Ishikawa (cell line): ENCODE measurements at regions not wholly inside any gene's neighbourhood (a gene's known extent, or its start where the extent isn't known, plus 50 kb on each side); places are given as distances from the start of the nearest gene placed in this dataset.

ENCODE experiments used
- CEBPB ChIP-seq: IDR thresholded peaks from 2 replicates; pipeline ENCODE4 v1.6.1; 2012
- CREB1 ChIP-seq: IDR thresholded peaks from 2 replicates; pipeline ENCODE4 v1.6.1; 2012; ENCODE audit warnings: low read depth
- EGR1 ChIP-seq: IDR thresholded peaks from 2 replicates; pipeline ENCODE4 v1.6.1; 2012
- EP300 ChIP-seq: IDR thresholded peaks from 2 replicates; pipeline ENCODE4 v1.6.1; 2012; ENCODE audit warnings: borderline replicate concordance
- FOXM1 ChIP-seq: IDR thresholded peaks from 2 replicates; pipeline ENCODE4 v1.6.1; 2012; ENCODE audit warnings: low read depth, borderline replicate concordance
- NFIC ChIP-seq: IDR thresholded peaks from 2 replicates; pipeline ENCODE4 v1.6.1; 2012
- RAD21 ChIP-seq: IDR thresholded peaks from 2 replicates; pipeline ENCODE4 v1.6.1; 2012; ENCODE audit warnings: low read depth
- REST ChIP-seq: IDR thresholded peaks from 2 replicates; pipeline ENCODE4 v1.6.1; 2012; ENCODE audit warnings: low read depth, mild to moderate bottlenecking
- TAF1 ChIP-seq: IDR thresholded peaks from 2 replicates; pipeline ENCODE4 v1.6.1; 2012; ENCODE audit warnings: low read depth, mild to moderate bottlenecking
- TCF12 ChIP-seq: IDR thresholded peaks from 2 replicates; pipeline ENCODE4 v1.6.1; 2012; ENCODE audit warnings: low read depth
- YY1 ChIP-seq: IDR thresholded peaks from 2 replicates; pipeline ENCODE4 v1.6.1; 2012; ENCODE audit warnings: low read depth
- ZBTB7A ChIP-seq: IDR thresholded peaks from 2 replicates; pipeline ENCODE4 v1.6.1; 2012; ENCODE audit warnings: low read depth
- TF ChIP-seq, protein P1 (sequence below): IDR thresholded peaks from 2 replicates; pipeline ENCODE4 v1.6.1; 2012

DNA sequence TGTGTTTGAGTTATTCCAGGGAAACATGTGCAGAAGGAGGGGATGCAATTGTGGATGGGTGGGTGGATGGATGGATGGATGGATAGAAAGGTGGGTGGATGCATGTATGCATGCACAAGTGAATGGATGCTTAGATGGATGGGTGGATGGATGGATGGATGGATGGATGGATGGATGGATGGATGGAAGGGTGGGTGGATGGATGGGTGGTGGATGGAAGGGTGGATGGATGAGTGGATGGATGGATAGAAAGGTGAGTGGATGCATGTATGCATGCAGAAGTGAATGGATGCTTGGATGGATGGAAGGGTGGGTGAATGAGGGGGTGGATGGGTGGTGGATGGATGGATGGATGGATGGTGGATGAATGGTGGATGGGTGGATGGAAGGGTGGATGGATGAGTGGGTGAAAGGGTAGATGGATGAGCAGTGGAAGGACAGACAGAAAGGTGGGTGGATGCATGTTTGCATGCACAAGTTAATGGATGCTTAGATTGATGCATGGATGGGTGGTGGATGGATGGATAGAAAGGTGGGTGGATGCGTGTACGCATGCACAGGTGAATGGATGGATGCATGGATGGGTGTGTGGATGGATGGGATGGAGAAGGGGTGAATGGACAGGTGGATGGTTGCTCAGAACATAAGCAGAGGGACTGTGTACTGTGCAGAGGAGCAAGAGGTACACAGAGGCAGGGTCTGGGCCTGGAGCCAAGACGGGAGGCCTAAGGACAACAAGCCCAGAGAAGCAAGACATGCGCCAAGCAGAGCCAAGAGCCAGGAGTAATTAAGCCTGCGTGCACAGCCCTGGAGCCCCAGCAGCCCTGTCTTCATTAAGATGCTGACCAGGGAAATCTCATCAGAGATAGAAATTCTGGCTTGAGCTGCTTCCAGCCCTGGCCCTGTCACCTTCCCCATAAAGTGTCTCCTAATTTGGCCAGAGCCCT is 84.6 kb upstream of the PPP1R26 start:
- TF ChIP-seq NFIC (no peak), EP300 (no peak), FOXM1 (no peak), TAF1 (no peak), CEBPB (no peak), REST (no peak), EGR1 (no peak), CREB1 (no peak), TCF12 (no peak), YY1 (no peak), RAD21 (no peak), ZBTB7A (no peak)
- TF ChIP-seq, protein P1, sequence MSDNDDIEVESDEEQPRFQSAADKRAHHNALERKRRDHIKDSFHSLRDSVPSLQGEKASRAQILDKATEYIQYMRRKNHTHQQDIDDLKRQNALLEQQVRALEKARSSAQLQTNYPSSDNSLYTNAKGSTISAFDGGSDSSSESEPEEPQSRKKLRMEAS: no peak
